ENCODE measurements at regions not wholly inside any gene's neighbourhood (a gene's known extent, or its start where the extent isn't known, plus 50 kb on each side); places are given as distances from the start of the nearest gene placed in this dataset.

GRCh38 chr2:106026271-106027190 is 167.6 kb downstream of the UXS1 start:
- DNase-seq (peak in 1 of 14 experiments; percentile 29), ATAC-seq (ENCODE audit: poor library complexity) (no peak)
- ChIA-PET POLR2A (no interaction called here), CTCF (no interaction called here)
- no peaks in the 10 kb centered on the region for H3K27me3 ChIP-seq (ENCODE audit: control insufficient read depth in 1 of 2, insufficient read depth in 2 of 2, low read length in 2 of 2)
- Mint-ChIP-seq H3K9me3 (no peaks in the 10 kb centered on the region), H3K4me3 (no peak overlapping the region), H3K27ac (no peak overlapping the region), H3K36me3 (ENCODE audit: low read depth) (no peaks in the 10 kb centered on the region), H3K4me1 (ENCODE audit: low read depth) (peaks cover 34% of the 10 kb centered on the region), H3K27me3 (no peaks in the 10 kb centered on the region)
- no peak for TF ChIP-seq CTCF (IDR thresholded peaks at IDR 0.05)
- no peak overlapping the region for H3K4me3 ChIP-seq (ENCODE audit: low read length)
- intact Hi-C loops (cut with DNase I, micrococcal nuclease) = no loop called here
- H3K36me3 ChIP-seq (ENCODE audit: insufficient read depth, low read length) = no peaks in the 10 kb centered on the region
- no peak overlapping the region for H3K27ac ChIP-seq (ENCODE audit: low read depth in 1 of 2, low read length in 2 of 2)
- H3K9me3 ChIP-seq (ENCODE audit: control insufficient read depth in 1 of 2, insufficient read depth in 1 of 2, low read length in 2 of 2) = no peaks in the 10 kb centered on the region
- H3K4me1 ChIP-seq (ENCODE audit: insufficient read depth, low read length) = peaks cover 14% of the 10 kb centered on the region

DNA sequence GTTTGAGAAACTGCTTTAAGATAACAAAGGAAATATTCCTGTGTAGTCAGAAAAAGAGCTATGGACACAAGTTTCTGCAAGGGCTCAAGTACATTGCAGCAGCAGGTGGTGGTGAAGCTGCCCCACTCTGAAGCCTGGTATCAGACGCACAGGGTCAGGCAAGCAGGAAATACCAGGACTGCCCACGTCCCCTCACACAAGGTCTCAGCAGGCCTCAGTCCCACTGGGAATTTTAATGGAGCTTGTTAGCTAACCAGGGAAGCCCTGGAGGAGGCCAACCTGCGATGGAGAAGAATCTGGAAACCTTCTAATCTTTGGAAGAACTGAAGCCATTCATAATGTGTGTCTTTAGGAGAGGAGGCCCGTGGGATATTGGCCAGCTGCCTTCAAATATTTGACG is 168.3 kb downstream of the UXS1 start:
- no peak overlapping the region for H3K4me3 Mint-ChIP-seq
- peaks cover 34% of the 10 kb centered on the region for H3K4me1 Mint-ChIP-seq (ENCODE audit: low read depth)
- no peaks in the 10 kb centered on the region for H3K36me3 Mint-ChIP-seq (ENCODE audit: low read depth)
- Histone ChIP-seq H3K4me1 (ENCODE audit: insufficient read depth, low read length) (peaks cover 14% of the 10 kb centered on the region), H3K4me3 (ENCODE audit: low read length) (no peak overlapping the region), H3K27ac (ENCODE audit: low read depth in 1 of 2, low read length in 2 of 2) (no peak overlapping the region), H3K36me3 (ENCODE audit: insufficient read depth, low read length) (no peaks in the 10 kb centered on the region), H3K9me3 (ENCODE audit: control insufficient read depth in 1 of 2, insufficient read depth in 1 of 2, low read length in 2 of 2) (no peaks in the 10 kb centered on the region), H3K27me3 (ENCODE audit: control insufficient read depth in 1 of 2, insufficient read depth in 2 of 2, low read length in 2 of 2) (no peaks in the 10 kb centered on the region)
- no peak overlapping the region for H3K27ac Mint-ChIP-seq
- ATAC-seq (ENCODE audit: poor library complexity) (no peak), DNase-seq (no peak)
- intact Hi-C loops (cut with DNase I, micrococcal nuclease) = no loop called here
- no peak for TF ChIP-seq CTCF (IDR thresholded peaks at IDR 0.05)
- no peaks in the 10 kb centered on the region for H3K9me3 Mint-ChIP-seq
- POLR2A ChIA-PET = no interaction called here
- CTCF ChIA-PET = no interaction called here
- H3K27me3 Mint-ChIP-seq = no peaks in the 10 kb centered on the region

GRCh38 chr2:106021662-106022028 is 172.5 kb downstream of the UXS1 start:
- no peaks in the 10 kb centered on the region for H3K36me3 ChIP-seq (ENCODE audit: insufficient read depth, low read length)
- H3K27me3 ChIP-seq (ENCODE audit: control insufficient read depth in 1 of 2, insufficient read depth in 2 of 2, low read length in 2 of 2) = no peaks in the 10 kb centered on the region
- no peak for ATAC-seq (ENCODE audit: poor library complexity)
- H3K27ac ChIP-seq (ENCODE audit: low read depth in 1 of 2, low read length in 2 of 2) = no peak overlapping the region
- ChIA-PET CTCF (interaction anchor here (0.6 kb wide), 1 partner anchor 215 kb away, joined by 3 read pairs; no protein-coding TSS in a partner anchor), POLR2A (no interaction called here)
- Mint-ChIP-seq H3K4me1 (ENCODE audit: low read depth) (peaks cover 28% of the 10 kb centered on the region), H3K27ac (no peak overlapping the region), H3K27me3 (no peaks in the 10 kb centered on the region), H3K4me3 (no peak overlapping the region), H3K36me3 (ENCODE audit: low read depth) (no peaks in the 10 kb centered on the region), H3K9me3 (no peaks in the 10 kb centered on the region)
- no peak for TF ChIP-seq CTCF (IDR thresholded peaks at IDR 0.05)
- no peak for DNase-seq
- no peaks in the 10 kb centered on the region for H3K9me3 ChIP-seq (ENCODE audit: control insufficient read depth in 1 of 2, insufficient read depth in 1 of 2, low read length in 2 of 2)
- peaks cover 12% of the 10 kb centered on the region for H3K4me1 ChIP-seq (ENCODE audit: insufficient read depth, low read length)
- intact Hi-C loops (cut with DNase I, micrococcal nuclease) = no loop called here
- no peak overlapping the region for H3K4me3 ChIP-seq (ENCODE audit: low read length)

All from CD4-positive, alpha-beta T cell (primary cell).